Stimulated activated CD8-positive, alpha-beta memory T cell treated with anti-CD3 and anti-CD28 coated beads, Interleukin-7, amount 100 ng/mL, for 48 hours (primary cell): ENCODE measurements at regions not wholly inside any gene's neighbourhood (a gene's known extent, or its start where the extent isn't known, plus 50 kb on each side); places are given as distances from the start of the nearest gene placed in this dataset.

ENCODE experiments used
- DNase-seq, 2 donors: peaks; one replicate each; pipeline ENCODE4 v3.0.0-alpha.2; 2020; ENCODE audit warnings: low read depth in 1 of 2; ENCODE audit errors: extremely low read depth in 1 of 2

- DNase-seq = no peak
Measured at GRCh38 chr2:200013906-200014305, 58.5 kb downstream of the MAIP1 start.

GRCh38 chr2:200021449-200022114 is 66.2 kb downstream of the MAIP1 start:
- no peak for DNase-seq

DNA sequence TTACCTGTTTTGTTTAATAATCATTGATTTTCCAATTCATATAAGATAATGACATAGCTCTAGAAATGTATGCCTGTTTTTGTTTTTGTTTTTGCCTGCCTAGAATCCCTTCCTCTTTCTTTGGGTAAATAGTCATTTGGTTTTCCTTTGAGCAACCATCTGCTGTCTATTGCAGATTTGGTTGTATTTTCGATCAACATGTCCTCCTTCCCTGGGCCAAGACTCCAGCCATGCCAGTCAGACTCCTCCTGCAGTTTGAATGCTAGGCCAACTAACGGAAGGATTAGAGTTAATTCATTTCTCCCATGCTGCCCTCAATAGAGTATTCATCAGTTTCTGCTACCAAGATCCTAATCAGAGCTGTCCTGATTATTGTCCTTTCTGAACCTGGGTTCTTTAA is 67.1 kb downstream of the MAIP1 start:
- no peak for DNase-seq

- no peak for DNase-seq
Measured at GRCh38 chr2:200023570-200023969, 68.2 kb downstream of the MAIP1 start.

DNA sequence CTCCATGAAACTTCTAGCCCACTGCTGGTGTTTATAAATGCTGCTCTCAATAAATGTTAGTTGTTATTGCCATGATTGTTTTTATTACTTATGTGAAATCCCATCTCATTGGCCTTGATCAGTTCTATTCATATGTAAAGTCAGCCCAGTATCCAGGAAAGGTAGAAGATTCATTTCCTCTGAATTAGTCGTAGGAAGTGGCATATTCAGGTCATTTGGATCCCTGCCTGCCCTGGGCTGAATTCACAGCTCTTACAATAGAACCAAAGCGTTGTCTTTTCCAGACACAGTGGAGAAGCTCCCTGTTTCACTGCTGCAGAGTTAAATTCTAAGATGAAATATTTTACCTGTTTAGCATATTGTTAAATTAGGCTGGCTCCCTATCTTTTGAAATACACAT is 70.3 kb downstream of the MAIP1 start:
- DNase-seq = no peak

GRCh38 chr2:200026332-200027230 is 71.2 kb downstream of the MAIP1 start:
- DNase-seq = no peak

- no peak for DNase-seq
Measured at GRCh38 chr2:200028998-200029397, 73.6 kb downstream of the MAIP1 start.

GRCh38 chr2:200032895-200033294 is 77.5 kb downstream of the MAIP1 start:
- no peak for DNase-seq

GRCh38 chr2:200033929-200034328 is 78.5 kb downstream of the MAIP1 start:
- no peak for DNase-seq

GRCh38 chr2:200034816-200035215 is 79.4 kb downstream of the MAIP1 start:
- no peak for DNase-seq

DNA sequence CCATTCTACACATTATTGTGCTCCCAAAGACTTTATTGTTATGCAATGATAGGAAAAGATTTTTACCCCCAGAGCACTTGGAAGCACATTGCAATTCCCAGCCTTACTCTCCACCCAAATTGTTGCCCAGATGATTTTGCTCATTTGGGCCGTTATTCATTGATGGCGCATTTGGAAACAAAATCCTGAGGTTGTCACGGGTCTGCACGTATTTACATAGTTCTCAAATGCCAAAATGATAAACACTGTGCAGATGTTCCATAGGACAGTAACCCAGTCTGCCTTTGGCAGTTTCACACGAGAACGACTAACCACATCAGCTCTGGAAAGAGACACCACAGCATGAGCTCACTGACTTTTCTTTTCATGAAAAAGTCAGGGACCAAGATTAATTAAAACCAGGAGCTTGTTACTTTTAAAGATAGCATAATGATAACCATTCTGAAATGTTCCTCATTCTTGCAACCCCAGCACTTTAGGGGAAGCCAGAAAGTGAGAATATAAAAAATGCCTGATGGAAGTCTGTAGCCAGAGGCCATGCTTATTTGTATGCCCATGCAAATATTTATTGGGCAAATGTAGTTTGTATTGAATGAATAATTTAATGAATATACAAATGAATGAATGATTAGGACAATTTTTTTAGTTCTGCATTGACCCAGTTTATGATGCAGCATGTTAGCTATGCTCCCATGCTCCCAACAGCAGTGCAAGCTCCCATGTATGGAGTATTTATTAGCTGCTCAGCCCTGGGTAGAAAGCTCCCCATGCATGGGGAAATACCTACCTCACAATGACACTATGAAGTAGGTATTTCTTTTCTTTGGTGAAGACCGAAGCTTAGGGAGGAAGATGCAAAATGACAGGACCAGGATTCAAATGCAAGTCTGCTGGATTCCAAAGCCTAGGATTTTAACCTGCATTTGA is 84.6 kb downstream of the MAIP1 start:
- no peak for DNase-seq

DNA sequence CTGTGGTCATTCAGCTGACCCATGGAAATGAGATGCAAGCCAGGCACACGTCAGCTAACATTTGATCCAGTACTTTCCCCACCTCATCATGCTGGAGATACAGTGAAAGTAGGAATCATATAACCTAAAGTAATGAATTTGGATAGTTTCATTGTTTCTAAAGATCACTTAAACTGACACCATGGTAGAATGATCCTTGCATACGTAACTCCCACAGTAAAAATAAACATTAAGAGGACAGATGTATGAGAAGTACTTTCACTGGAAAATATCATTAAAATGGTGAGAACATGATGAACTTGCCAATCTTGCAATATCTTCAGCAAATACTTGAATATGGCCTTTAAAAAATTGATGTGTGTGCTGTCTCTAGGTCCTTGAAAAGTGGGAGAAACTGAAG is 85.4 kb downstream of the MAIP1 start:
- no peak for DNase-seq

- DNase-seq = no peak
Measured at GRCh38 chr2:200041639-200042038, 86.3 kb downstream of the MAIP1 start.

GRCh38 chr2:200042102-200042735 is 86.8 kb downstream of the MAIP1 start:
- no peak for DNase-seq

DNA sequence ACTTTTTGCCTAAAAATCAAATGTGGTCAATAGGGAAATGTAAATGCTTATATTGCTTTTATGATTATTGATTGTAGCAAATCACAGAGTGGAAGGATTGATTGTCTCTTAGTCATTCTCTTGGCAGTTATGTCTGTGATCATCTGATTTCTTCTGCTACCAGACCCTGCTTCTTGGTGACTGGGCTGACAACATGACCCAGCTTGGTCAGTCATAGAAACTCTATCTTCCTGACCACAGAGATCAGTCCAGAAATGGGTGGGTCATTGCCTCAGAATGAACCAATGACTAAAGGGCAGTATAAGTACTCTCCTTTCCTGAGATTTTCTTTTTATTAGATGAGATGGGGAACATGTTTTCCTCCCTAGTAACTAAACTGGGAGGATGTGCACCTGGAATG is 87.6 kb downstream of the MAIP1 start:
- DNase-seq = no peak

DNA sequence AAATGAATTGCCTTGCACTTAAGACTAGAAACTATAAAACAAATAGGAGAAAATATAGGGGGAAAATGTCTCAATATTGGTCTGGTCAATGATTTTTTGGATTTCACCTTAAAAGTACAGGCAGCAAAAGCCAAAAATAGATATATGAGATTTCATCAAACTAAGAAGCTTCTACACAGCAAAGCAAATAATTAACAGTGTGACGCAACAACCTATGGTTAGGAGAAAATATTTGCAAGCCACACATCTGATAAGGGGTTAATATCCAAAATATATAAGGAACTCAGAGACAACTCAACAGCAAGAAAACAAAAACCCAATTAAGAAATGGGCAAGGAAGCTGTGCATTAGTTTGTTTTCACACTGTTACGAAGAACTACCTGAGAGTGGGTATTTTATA is 89.1 kb downstream of the MAIP1 start:
- no peak for DNase-seq

DNA sequence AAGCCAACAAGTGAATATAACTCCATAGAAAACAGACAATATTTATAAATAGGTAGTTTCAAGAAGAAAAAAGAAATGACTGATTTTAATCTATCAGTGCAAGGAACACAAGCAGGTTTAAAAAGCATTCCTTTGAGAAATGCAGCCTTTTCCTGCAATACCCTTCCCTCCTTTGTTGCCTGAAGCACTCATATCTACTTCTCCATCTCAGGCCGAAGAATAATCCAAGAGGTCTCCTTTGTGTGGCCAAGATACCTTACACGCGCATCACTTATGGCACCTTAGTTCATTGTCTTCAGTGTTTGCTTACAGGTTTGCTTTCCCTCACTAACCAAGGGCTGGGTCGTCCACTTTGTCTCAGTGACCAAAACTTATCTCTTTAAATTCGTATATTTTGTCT is 93.0 kb downstream of the MAIP1 start:
- no peak for DNase-seq

DNA sequence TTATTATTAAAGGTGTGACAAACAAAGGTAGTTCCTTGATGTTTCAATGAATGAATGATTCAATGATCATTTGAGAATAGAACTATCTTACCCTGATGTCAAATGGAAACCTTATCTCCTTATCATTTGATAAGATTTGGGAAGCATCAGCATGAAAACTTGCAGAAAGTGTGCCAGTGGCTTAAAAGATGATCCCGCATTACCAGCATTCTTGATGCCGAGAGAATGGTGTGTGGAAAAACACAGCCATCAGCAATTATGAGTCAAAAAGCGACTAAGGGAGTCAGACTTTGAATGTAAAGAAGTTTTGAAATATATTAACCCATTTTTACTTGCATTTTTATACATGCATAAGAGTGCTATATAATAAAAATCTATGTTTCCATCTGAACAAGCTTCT is 93.7 kb downstream of the MAIP1 start:
- DNase-seq = no peak

GRCh38 chr2:200050921-200051610 is 95.7 kb downstream of the MAIP1 start:
- DNase-seq = no peak

GRCh38 chr2:200051611-200051945 is 96.2 kb downstream of the MAIP1 start:
- DNase-seq = no peak
